Endothelial cell (in vitro differentiated cells): ENCODE measurements at regions not wholly inside any gene's neighbourhood (a gene's known extent, or its start where the extent isn't known, plus 50 kb on each side); places are given as distances from the start of the nearest gene placed in this dataset.
"Not testable (repeated sequence)": the region's sequence is repeated elsewhere in the genome, so short reads cannot be mapped to it uniquely, and the experiment has no call there.

Source experiments
- DNase-seq: peaks from one replicate; pipeline ENCODE4 v3.0.0; 2021; ENCODE audit warnings: low spot score
- H3K27ac Mint-ChIP-seq: one replicate; pipeline ENCODE4 v1.8.0; 2021; ENCODE audit warnings: mixed read lengths, inconsistent platforms; ENCODE audit not compliant: unreplicated experiment
- H3K27me3 Mint-ChIP-seq: one replicate; pipeline ENCODE4 v1.8.0; 2021; ENCODE audit warnings: mild to moderate bottlenecking, moderate library complexity, mixed read lengths, inconsistent platforms; ENCODE audit not compliant: unreplicated experiment
- H3K36me3 Mint-ChIP-seq: one replicate; pipeline ENCODE4 v1.8.0; 2021; ENCODE audit warnings: mild to moderate bottlenecking, low read depth, mixed read lengths, inconsistent platforms; ENCODE audit not compliant: unreplicated experiment
- H3K4me1 Mint-ChIP-seq: one replicate; pipeline ENCODE4 v1.8.0; 2021; ENCODE audit warnings: mild to moderate bottlenecking, mixed read lengths, inconsistent platforms; ENCODE audit not compliant: unreplicated experiment
- H3K4me3 Mint-ChIP-seq: one replicate; pipeline ENCODE4 v1.8.0; 2021; ENCODE audit warnings: mild to moderate bottlenecking, mixed read lengths, inconsistent platforms; ENCODE audit not compliant: unreplicated experiment
- H3K9me3 Mint-ChIP-seq: one replicate; pipeline ENCODE4 v1.8.0; 2021; ENCODE audit warnings: mixed read lengths, inconsistent platforms; ENCODE audit not compliant: unreplicated experiment
- TF ChIP-seq, protein P1 (sequence below): fragments of 200-600 bp; sonication (generic); IDR thresholded peaks from one replicate; pipeline ENCODE4 v1.5.0; 2021; ENCODE audit warnings: antibody characterized with exemption; ENCODE audit not compliant: unreplicated experiment

DNA sequence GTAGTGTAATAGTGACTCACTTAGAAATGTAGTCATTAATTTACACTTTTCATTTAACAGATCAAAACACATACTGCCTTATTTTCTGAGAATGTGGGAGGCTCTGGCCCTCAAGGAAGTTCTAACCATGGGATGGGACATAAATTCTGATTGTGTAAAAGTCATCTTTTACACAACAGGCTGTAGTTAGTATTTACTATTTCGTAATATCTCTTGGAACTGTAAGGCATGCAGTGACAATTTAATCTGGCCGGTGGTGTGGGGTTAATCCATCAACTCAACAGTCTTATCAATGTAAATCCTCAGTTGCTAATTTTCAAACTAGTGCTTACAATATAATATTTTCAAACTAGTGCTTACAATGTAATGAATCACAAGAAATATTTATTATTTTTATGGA is 1599.2 kb downstream of the EFNB2 start:
- no peaks in the 10 kb centered on the region for H3K36me3 Mint-ChIP-seq
- DNase-seq: no peak
- peaks cover 1% of the 10 kb centered on the region for H3K27me3 Mint-ChIP-seq
- H3K9me3 Mint-ChIP-seq: no peaks in the 10 kb centered on the region
- no peak overlapping the region for H3K27ac Mint-ChIP-seq
- H3K4me1 Mint-ChIP-seq: no peaks in the 10 kb centered on the region
- TF ChIP-seq, protein P1, sequence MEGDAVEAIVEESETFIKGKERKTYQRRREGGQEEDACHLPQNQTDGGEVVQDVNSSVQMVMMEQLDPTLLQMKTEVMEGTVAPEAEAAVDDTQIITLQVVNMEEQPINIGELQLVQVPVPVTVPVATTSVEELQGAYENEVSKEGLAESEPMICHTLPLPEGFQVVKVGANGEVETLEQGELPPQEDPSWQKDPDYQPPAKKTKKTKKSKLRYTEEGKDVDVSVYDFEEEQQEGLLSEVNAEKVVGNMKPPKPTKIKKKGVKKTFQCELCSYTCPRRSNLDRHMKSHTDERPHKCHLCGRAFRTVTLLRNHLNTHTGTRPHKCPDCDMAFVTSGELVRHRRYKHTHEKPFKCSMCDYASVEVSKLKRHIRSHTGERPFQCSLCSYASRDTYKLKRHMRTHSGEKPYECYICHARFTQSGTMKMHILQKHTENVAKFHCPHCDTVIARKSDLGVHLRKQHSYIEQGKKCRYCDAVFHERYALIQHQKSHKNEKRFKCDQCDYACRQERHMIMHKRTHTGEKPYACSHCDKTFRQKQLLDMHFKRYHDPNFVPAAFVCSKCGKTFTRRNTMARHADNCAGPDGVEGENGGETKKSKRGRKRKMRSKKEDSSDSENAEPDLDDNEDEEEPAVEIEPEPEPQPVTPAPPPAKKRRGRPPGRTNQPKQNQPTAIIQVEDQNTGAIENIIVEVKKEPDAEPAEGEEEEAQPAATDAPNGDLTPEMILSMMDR: no peak
- H3K4me3 Mint-ChIP-seq: no peak overlapping the region

DNA sequence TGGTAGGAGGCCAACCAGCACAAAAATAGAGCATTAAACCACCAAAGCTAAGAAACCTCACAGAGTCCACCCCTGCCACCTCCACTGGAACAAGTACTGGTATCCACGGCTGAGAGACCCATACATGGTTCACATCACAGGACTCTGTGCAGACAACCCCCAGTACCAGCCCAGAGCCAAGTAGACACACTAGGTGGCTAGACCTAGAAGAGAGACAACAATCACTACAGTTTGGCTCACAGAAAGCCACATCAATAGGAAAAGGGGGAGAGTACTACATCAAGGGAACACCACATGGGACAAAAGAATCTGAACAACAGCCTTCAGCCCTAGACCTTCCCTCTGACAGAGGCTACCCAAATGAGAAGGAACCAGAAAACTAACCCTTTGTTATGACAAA is 1614.9 kb downstream of the EFNB2 start:
- not testable (repeated sequence) for H3K4me3 Mint-ChIP-seq, DNase-seq, H3K27me3 Mint-ChIP-seq, H3K9me3 Mint-ChIP-seq, H3K36me3 Mint-ChIP-seq, H3K27ac Mint-ChIP-seq, H3K4me1 Mint-ChIP-seq

DNA sequence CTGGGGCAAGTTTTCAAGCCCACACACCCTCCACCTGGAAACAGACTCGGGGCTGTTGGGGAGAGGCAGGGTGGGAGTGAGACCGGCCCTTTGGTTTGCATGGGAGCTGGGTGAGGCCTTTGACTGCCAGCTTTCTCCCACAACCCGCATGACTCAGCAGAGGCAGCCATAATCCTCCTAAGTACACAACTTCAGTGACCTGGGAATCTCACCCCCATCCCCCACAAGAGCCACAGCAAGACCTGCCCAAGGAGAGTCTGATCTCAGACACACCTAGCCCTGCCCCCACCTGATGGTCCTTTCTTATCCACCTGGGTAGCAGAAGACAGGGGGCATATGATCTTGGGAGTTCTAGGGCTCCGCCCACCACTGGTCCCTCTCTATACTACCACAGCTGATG is 1615.4 kb downstream of the EFNB2 start:
- H3K27me3 Mint-ChIP-seq: no peaks in the 10 kb centered on the region
- H3K4me1 Mint-ChIP-seq: no peaks in the 10 kb centered on the region
- no peaks in the 10 kb centered on the region for H3K9me3 Mint-ChIP-seq
- TF ChIP-seq, protein P1: no peak
- H3K4me3 Mint-ChIP-seq: no peak overlapping the region
- H3K36me3 Mint-ChIP-seq: no peaks in the 10 kb centered on the region
- no peak for DNase-seq
- no peak overlapping the region for H3K27ac Mint-ChIP-seq

DNA sequence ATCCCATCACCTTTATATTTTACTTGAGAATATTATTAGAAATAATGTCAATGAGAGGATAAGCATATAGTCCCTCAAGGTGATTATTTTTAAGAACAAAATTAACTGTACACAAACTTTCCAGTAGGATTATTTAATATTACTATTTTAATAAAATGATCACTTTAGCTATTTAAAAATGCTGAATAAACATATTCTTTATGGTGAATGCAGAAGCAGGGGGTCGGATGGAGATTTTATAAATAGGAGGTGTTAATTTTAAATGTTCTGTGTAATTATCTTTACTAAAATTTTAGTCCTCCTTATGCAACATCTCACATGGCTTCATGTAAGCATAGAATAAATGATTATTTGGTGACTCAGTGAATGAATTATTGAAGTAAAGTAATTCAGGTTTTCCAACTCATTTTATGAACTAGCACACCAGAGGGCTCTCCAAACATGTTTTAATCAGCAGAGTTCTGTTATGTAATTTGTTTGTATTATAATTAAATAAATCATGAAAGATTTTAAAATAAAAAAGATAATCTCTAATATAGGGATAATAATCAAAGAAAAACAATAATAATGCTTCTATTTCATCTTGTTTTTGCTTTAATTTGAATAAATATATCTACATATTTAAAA is 1635.2 kb downstream of the EFNB2 start:
- H3K9me3 Mint-ChIP-seq: no peaks in the 10 kb centered on the region
- TF ChIP-seq, protein P1: no peak

DNA sequence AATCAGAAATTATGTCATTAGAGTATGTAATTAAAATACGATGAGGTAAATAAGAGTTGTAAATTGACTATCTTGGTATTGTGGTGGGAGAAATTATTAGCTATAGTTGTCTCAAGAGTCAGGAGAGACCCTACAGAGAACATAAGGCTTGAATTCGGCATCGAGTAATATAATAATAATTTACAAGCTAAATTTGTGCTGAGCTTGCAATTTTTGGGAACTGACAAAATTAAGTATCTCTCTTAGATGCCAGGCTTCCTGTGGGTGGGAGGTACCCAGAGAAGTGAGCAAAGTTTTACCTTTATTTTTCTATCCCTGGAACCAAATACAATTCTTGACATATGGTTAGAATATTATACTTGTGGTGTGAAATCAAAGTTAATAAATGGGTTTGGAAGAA is 1637.0 kb downstream of the EFNB2 start:
- TF ChIP-seq, protein P1: no peak
- Mint-ChIP-seq H3K9me3 (no peaks in the 10 kb centered on the region), H3K4me1 (no peaks in the 10 kb centered on the region), H3K36me3 (no peaks in the 10 kb centered on the region), H3K4me3 (no peak overlapping the region), H3K27me3 (no peaks in the 10 kb centered on the region), H3K27ac (no peak overlapping the region)
- DNase-seq: no peak

More for the DNA sequence above, 1635.2 kb downstream of the EFNB2 start:
- H3K4me3 Mint-ChIP-seq: no peak overlapping the region
- no peaks in the 10 kb centered on the region for H3K27me3 Mint-ChIP-seq
- no peaks in the 10 kb centered on the region for H3K36me3 Mint-ChIP-seq
- no peak for DNase-seq
- no peaks in the 10 kb centered on the region for H3K4me1 Mint-ChIP-seq
- H3K27ac Mint-ChIP-seq: no peak overlapping the region
